Lung microvascular endothelial cell (primary cell): ENCODE measurements at regions not wholly inside any gene's neighbourhood (a gene's known extent, or its start where the extent isn't known, plus 50 kb on each side); places are given as distances from the start of the nearest gene placed in this dataset.

Source experiments
- DNase-seq, 2 donors: peaks; one replicate each; pipeline versions ENCODE4 v3.0.0 to v3.0.0-alpha.2; 2010; ENCODE audit warnings: low read depth in 2 of 2

DNA sequence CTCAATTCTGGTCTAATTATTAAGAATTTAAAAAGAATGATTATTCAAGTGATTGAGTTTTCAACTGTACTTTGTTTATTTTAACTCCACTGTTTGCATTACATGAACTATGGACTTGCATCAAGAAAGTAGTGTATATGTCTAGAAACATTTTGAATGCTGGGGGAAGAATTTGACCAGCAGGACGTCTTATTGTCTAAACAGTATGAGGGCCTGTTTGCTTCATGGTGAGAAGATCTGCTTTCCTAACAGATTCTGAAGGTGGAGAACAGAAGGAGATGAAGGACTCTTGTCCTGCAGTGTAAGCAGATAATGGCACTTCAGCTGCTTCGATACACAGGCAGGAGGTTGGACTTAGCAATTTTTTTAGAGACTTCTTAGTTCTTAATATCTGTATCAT, 176.0 kb downstream of the DACT1 start:
- DNase-seq: no peak

DNA sequence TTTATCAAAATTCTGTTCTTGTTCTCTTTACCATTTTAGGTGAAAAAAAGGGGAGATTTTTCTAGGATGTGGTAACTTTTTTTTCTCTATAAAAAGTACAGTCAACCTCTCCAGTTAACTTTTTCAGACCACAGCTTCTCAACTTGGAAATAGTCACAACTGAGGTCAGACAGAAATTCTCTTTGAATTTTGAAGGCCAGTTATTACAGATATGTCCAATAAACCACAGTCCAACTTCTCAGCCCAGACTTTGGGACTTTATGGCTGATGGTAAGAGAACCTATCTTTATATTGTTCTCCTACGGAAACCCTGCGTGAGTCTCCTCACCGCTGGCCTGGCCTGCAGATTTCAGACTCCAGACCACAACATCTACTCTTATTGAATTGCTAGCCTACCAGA, 176.7 kb downstream of the DACT1 start:
- DNase-seq: no peak

DNA sequence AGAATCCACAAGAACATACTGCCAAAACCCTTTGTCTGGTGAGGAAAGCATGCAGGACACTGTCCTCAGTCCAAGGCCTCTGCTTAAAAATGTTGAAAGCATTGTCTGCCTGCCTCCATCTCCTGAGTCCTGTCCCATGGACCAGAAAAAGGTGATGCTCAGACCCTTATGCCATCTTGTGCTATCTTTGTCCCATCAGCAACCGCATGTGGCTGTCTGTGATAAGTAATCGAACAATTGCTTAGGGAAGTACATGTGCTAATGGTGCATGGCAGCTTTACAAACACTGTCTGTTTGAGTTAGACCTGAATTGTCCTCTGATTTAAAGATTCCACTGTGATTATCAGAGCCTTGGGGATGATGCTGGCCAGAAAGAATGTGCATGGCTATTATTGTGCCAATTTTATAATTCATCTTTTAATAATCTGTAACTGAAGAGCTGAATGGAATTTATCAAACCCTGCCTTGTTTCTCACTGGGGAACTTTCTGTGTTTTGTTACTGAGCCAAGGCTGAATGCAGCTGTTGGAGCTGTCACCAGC, 177.5 kb downstream of the DACT1 start:
- DNase-seq: no peak

DNA sequence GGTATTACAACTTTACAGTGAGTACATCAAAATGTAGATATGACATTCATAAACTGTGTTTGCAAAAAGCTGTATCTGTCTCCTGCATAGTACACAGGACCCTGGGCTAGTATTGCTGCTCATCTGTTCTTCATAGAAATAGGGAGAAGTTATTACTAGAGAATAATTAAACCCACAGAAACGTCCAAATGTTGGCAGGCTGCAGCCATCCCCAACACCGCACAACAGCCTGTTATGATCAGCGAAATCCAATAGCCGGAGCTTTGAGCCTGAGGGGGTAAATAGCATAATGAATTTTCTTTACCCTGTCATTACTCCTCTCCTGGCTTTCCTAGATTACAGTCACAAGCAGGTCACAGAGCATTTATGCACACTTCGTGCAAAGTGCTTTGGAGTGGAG, 178.0 kb downstream of the DACT1 start:
- DNase-seq: no peak

DNA sequence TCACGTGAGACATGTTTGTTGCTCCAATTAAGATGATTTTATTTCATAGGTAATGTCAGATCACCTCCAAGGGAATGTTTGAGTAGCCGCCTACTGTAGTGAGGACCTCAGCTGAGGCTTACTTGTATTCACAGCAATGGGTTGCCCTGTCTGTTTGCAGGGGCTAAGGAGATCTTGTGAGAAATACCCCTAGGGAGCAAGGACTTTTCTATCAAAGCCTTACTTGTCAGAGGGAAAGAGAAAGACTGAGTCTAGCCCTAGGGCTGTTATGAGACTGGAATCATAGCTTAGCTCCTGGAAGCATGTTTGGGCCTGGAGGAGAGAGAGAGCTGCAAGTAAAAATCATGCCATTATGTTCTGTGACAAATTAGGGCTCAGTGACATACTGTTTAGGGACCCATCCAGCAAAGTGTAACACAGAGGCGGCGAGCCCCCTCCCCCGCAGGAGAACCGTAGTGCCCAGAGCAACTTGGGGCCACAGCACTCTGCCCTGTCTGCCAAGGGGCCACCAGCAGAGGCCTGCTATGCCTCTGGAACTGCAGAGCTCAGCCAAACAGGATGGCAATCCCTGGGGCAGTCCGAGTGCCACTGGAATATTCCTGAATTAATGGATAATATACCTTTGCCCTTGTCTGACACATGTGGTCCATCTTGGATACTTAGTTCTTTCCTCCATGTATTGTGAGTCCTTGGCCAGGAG, 178.8 kb downstream of the DACT1 start:
- no peak for DNase-seq

DNA sequence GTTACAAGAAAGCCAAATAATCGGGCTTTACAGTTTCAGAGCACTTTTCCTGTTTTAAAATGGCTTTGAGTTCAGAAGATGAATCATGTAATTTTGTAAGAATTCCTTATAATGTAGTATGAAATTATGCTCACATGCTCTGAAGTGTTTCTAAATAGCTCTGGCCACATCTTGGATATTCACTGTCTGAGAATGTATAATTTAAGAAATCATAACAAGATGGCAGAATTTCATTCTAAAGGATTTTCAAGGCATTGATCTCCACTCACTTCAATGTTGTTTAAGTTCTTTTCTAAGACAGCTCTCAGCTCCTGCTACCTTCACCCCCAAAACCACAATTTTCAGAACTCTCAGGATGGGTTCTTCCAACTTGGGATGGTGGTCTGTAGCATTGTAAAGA, 180.1 kb downstream of the DACT1 start:
- DNase-seq: no peak

DNA sequence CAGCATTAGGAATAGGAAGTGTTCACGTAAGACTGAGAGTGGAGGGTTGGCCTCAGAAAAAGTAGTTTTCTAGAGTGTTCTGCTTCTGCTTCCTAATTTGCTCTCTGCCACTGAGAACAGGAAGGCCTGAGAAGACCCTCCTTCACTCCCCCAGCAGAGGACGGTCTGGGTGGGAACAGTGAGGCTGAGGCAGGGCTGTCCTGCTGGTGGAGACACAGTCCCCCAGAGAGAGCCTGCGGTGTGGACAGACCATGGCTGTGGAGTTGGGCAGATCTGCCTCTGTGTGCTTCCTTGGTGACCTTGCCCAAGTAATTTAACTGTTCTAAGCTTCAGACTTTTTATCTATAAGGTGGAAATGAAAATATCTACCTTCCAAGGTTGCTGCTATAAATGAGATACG, 182.3 kb downstream of the DACT1 start:
- DNase-seq: no peak

DNA sequence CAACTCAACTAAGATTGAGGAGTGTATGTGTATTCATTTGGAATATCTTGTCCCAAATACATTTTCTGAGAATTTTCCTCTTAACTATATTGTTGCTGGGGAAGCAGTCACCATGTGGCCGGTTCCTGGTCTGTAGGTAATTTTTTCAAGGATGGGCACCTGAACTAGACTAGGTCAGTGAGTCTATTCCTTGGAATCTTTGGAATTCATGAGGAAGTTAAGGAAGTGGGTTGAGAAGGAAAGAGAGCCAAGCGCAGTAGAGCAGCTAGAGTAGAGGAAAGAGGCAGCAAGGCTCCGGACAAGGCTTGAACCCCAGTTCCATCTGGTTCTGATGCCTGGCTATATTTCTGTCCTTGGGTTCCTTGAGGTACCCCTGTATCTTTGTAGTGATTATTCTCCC, 183.7 kb downstream of the DACT1 start:
- no peak for DNase-seq

DNA sequence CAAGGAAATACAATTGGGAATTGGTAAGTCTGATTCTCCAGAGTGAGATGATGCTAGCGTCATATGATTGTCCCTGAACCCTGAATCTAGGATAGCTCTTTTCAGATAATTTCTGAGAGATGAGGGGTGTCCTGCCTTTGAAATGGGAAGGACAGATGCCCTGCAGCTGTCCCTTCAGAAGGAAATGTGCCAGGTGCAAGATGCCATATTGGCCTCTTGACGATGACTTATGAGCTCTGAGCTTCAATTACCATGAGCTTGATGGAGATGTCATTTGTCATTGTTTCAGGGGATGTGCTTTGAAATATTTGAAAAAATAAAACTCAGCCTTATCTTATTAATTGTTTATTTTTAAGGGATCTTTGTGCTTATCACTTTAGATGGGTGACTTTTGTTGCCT, 185.1 kb downstream of the DACT1 start:
- DNase-seq: no peak

DNA sequence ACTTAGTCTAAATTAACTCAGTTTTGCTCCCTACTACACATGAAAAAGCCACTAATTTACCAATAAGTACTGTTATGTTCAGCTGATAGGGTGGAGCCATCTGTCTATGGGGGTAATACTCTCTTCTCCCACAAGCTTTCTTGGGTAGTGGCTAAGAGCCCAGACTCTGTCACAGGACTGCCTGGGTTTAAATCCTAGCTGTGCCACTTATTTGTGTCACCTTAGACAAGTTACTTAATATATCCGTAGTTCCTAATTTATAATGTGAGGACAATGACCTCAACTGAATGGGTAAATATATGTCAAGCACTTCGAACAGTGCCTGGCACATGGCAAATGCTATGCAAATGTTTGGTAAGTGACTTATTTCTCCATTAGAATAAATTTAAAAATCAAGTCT, 185.6 kb downstream of the DACT1 start:
- no peak for DNase-seq

DNA sequence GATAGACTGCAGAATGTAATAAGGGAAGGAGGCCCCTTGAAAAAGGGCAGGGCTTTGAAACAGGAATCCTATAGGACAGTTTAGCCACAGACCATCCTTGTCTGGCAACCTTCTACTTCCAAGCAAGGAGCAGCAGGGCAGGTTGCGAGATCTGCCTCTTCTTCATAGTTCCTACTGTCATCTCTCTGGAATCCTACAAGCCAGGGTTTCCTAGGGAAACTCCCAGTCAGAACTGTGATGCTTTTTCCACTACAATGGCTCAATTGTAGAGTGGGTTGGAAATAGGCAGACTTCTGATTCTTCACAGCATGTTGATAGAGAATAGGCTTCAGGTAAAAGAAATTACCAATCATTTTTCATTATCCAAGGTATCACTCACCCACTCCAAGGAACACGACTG, 186.3 kb downstream of the DACT1 start:
- no peak for DNase-seq

DNA sequence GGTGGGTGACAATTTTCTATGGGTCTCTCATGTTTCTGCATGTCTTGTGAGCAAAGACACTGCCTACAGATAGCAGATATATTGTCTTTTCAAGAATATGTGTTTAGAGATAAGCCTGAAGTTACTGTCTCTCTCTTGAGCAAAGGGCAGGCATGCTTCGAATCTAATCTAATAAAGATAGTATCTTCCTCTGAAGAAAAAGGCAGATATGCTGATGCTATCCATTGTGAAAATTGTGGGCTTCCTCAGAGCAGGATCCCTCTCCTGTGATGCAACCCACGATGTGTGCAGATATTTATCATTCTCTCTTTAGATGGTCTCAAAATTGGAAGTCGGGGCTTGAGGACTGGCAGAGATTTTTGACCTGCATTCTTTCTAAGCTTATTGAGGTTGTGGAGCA, 187.0 kb downstream of the DACT1 start:
- no peak for DNase-seq

DNA sequence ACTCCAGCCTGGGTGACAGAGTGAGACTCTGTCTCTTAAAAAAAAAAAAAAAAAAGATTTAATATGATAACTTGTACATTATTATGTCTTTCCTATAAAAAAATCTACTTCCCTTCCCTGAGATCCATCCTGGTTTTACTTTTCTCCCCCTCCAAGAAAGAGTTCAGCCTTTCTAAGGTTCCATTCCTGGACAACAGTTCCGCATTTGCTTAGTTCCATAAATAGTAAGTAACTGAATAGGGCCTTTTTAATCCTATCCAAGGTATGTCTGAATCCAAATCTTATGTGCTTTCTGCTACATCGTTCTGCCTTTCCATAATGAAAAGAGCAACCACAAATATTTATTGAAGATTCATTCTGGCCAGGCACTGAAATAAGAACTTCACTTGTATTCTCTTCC, 187.8 kb downstream of the DACT1 start:
- no peak for DNase-seq

DNA sequence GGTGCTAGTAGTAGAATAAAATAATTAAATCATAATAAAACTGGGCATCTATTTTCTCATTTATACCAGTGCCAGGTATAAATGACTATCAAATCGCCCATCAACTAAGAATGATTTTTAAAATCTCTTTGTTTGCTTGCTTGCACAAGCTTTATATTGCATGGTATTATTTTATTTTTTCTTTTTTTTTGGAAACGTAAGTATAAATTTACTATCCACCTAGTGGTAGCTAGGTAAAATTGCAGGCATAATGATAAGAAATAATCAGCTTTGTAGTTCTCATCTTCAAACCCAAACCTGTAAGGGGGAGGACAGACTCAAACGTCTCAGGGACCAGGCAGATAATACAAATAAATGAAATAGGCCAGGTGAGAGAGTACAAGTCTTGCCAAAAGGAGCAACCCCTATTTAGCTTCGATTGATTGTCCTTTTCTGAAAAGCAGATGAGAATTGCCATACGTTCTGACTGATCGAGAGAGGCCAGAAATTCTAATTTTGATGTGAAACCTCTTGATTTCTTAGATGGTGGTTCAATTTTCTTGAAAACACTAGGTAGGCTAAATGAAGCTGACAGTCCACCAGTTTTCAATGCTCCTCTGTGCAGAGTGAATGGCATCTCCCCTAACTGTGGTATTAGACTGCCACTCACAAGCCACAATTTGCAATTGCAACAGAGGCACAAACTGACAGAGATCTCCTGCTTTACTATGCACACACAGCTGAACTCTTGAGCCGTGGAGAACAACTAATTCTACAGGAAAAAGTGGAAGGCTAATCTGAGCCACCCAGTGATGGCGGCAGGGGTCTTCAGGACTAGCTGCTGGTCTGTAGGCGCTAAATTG, 189.3 kb downstream of the DACT1 start:
- no peak for DNase-seq

DNA sequence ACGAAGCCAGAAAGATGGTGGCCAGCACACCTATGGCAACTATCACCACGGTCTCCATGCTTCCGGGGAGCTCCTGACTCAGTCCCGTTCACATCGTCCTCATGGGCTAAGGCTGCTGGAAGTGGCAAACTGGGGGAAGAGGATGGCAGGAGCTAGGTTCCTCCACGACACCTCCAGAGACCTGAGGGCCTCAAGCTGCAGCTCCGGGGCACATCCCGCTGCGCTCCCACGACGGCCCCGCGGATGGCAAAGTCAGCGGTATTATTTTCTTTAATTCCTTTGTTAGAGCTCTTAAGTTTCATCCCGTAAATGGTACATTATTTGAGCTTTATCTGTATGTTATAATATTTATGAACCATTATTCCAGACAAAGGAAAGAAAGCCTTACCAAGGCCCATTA, 190.5 kb downstream of the DACT1 start:
- no peak for DNase-seq

DNA sequence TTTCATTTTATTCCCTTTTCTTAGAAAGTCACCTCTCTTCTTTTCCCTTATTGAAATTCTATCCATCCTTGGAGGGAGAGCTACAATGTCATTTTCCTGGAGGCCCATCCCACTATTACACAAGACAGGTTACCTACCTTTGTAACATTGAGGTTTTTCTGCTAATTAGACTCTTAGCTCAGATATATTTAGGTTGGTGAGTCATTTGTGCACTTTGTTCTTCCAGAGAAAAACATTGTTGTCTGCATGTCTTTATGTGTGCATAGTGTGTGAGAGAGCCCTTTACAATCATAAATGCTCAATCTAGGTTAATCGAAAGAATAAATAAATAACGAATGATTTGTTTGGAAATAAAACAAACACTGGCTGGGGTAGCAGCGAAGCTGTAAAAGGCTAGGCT, 191.8 kb downstream of the DACT1 start:
- DNase-seq: peak in 1 of 2 donors; percentile 10

DNA sequence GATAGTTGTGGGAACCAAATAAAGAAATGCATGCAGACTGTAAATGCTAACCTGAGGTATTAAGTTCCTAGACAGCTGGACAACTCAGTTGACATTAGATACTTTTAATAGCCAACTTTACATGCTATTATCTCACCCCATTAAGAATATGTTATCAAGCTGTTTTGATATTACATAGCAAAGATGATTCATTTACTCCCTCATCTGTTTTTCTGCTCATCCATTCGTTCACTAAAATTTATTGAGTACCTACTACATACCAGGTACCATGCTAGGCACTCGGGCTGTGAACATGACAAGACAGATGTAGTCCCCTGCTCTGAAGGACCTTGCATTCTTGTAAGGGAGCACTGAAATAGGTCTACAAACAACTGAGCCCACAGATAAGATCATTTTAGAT, 192.4 kb downstream of the DACT1 start:
- no peak for DNase-seq

DNA sequence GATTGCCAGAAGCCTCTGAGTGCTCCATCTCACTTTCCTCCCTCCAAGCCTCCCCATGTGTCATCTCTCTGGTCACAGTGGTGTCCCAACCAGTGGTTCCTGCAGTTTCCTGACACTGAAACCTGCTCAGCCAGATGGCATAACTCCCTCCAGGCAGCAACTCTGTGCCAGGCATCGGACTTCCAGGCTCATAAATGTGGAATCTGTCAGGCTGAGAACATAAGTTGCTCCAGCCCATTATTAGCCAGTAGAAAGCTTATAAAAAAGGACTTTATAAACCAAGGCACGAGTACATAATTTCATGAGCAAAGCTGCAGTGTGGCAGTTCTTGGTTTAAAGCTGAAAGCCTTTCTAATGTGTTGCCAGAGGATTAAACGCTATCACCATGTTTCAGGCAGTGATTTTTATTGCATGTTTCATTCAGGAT, 194.3 kb downstream of the DACT1 start:
- DNase-seq: no peak

DNA sequence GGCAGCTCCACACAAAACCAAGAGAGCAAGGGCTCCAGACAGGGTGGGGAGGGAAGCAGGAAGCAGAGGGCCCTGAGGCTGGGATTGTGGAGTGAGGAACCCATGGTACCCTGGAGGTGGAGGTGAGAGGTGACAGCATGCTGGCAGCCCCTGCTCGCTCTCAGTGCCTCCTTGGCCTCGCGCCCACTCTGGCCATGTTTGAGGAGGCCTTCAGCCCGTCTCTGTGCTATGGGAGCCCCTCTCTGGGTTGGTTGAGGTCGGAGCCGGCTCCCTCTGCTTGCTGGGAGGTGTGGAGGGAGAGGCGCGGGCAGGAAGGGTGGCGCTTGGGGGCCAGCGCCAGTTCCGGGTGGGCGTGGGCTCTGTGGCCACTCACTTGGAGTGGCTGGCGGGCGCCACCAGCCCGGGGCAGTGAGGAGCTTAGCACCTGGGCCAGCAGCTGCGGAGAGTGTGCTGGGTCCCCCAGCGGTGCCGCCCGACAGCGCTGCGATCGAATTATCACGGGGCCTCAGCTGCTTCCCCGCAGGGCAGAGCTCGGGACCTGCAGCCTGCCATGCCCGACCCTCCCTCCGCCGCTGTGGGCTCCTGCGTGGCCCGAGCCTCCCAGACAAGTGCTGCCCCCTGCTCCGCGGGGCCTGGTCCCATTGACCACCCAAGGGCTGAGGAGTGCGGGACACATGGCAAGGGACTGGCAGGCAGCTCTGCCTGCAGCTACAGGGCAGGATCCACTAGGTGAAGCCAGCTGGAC, 196.0 kb downstream of the DACT1 start:
- no peak for DNase-seq

DNA sequence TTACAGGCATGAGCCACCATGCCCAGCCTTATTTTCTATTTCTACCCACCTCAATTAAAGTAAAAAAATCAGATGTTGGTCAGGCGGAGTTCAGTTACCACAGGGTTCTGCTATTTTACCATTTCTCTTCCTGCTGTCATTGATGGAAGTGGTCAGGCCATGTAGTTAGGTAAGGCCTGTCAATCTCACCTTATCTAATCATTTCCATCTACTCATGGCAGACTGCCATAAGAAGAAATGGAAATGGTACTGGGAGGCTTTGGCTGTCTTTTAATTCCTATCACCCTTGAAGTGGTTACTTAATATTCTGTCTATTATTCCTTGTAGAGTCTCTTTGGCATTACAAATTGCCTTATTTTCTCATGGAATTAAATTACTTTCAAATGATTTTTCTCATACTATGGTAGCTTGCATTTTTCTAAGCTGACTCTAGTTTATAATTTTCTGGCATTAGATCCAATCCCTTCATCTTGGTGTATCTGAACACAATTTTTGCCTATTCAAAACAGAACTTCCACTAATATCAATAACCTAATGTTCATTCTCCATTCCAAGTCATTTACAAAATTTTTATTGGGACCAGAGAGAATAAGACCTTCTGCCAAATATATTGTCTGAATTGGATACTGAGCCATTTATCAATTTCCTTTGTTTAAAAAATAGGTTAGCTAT, 198.7 kb downstream of the DACT1 start:
- no peak for DNase-seq

DNA sequence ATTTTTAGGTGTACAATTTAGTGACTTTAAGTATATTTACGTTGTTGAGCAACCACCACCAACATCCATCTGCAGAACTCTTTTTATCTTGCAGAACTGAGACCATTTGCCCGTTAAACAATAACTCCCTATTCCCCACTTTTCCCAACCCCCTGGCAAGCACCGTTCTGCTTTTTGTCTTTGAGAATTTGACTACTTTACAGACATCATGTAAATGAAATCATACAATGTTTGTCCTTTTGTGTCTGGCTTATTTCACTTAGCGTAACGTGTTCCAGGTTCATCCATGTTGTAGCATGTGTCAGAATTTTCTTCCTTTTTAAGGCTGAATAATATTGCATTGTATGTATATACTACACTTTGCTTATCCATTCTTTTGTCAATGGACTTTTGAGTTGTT, 201.5 kb downstream of the DACT1 start:
- DNase-seq: no peak

DNA sequence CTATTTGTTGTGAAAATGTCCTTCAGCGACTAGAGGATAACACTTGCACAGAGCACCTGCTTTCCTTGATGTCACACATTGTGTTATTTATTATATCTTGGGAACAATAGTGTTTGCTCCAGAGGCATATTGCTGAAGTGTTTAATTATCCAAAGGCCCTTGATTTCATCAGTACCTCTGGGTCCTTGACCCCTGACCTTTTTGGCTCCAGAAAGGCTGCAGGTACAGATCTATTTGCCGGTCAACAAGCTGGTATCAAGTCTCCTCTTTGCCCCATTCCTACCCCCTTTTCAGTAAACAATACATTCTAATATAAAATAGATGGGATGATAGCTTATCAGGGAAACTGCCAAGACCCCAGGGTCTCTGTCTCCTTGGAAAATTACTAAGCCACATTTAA, 206.8 kb downstream of the DACT1 start:
- no peak for DNase-seq
